Natural killer cell treated with Interleukin-12 subunit alpha and Interleukin-12 subunit beta and Interleukin-15 and Interleukin-18, amount 100 ng/mL, for 72 hours (primary cell): ENCODE measurements at regions not wholly inside any gene's neighbourhood (a gene's known extent, or its start where the extent isn't known, plus 50 kb on each side); places are given as distances from the start of the nearest gene placed in this dataset.

Experiments
- ATAC-seq, 2 donors: fragments of 150-1000 bp; cut with Tn5 transposase in 1 of 2; sonication (Bioruptor Pico), chemical (Tn5 transposase) in 1 of 2; 2 replicates each; pipeline ENCODE4 v1.10.0; 2021
- DNase-seq: peaks from one replicate; pipeline ENCODE4 v3.0.0; 2022; ENCODE audit warnings: low spot score
- H3K27ac Mint-ChIP-seq, 2 donors: 1 replicate in 1 of 2; 2 replicates in 1 of 2; pipeline ENCODE4 v1.8.0; 2022; ENCODE audit warnings: mixed read lengths in 2 of 2, mild to moderate bottlenecking in 1 of 2, moderate library complexity in 1 of 2
- H3K27me3 Mint-ChIP-seq, 2 donors: 1 replicate in 1 of 2; 2 replicates in 1 of 2; pipeline ENCODE4 v1.8.0; 2022; ENCODE audit warnings: mixed read lengths in 2 of 2
- H3K36me3 Mint-ChIP-seq: one replicate; pipeline ENCODE4 v1.8.0; 2022; ENCODE audit warnings: mixed read lengths
- H3K4me1 Mint-ChIP-seq, 2 donors: 1 replicate in 1 of 2; 2 replicates in 1 of 2; pipeline ENCODE4 v1.8.0; 2022; ENCODE audit warnings: low read depth in 2 of 2, mixed read lengths in 2 of 2, mild to moderate bottlenecking in 1 of 2
- H3K4me3 Mint-ChIP-seq: one replicate; pipeline ENCODE4 v1.8.0; 2022; ENCODE audit warnings: mixed read lengths
- H3K9me3 Mint-ChIP-seq: 2 replicates; pipeline ENCODE4 v1.8.0; 2022; ENCODE audit warnings: mixed read lengths

DNA sequence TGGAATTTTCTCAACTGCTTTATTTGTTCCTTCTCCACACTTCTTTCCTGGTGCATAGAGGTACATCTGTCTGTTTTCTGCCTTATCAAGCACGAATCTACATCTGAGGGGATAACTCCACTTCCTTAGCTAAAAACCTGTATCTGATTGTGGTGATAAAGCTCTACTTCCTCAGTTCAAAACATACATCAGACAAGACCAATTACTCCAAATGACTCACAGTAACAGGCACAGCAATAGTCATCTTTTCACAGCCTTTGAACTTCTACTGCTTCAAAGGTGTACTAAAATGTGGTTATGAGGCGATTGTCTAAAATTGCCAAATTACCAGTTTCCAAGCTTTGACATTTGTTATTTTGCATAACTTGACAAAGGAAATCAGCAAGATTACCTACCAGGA, 803.6 kb upstream of the ZEB2 start:
- DNase-seq (no peak), ATAC-seq (peak; percentile 80 to 84)
- H3K36me3 Mint-ChIP-seq = no peaks in the 10 kb centered on the region
- peak overlapping the region; percentile 59 for H3K4me3 Mint-ChIP-seq
- peaks cover 3 to 22% of the 10 kb centered on the region in 2 donors for H3K27me3 Mint-ChIP-seq
- H3K9me3 Mint-ChIP-seq = no peaks in the 10 kb centered on the region
- H3K27ac Mint-ChIP-seq = peak overlapping the region in 1 of 2 donors; percentile 58
- H3K4me1 Mint-ChIP-seq = peaks cover 18% of the 10 kb centered on the region in 2 donors

DNA sequence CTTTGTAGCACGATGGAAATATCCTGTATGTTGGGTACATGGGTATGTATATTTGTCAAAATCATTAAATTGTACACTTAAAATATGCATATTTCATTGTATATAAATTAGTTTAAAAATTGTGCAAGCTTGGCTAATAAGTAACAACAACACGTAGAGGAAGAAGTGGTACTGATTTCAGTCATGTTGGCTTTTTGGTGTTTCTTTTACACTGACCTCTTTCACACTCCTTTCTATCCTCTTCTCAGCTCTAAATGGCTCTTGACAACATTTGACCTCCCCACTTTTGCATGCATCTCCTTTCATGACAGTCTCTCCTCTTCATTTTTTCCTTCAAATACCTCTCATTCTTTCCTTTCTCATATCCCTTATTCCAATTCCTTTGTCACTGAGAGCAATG, 801.4 kb upstream of the ZEB2 start:
- peaks cover 18% of the 10 kb centered on the region in 2 donors for H3K4me1 Mint-ChIP-seq
- no peak overlapping the region for H3K27ac Mint-ChIP-seq
- H3K27me3 Mint-ChIP-seq = peaks cover 6 to 23% of the 10 kb centered on the region in 2 donors
- no peak for DNase-seq
- no peak for ATAC-seq
- H3K4me3 Mint-ChIP-seq = no peak overlapping the region
- H3K9me3 Mint-ChIP-seq = peaks cover 3% of the 10 kb centered on the region
- H3K36me3 Mint-ChIP-seq = no peaks in the 10 kb centered on the region

DNA sequence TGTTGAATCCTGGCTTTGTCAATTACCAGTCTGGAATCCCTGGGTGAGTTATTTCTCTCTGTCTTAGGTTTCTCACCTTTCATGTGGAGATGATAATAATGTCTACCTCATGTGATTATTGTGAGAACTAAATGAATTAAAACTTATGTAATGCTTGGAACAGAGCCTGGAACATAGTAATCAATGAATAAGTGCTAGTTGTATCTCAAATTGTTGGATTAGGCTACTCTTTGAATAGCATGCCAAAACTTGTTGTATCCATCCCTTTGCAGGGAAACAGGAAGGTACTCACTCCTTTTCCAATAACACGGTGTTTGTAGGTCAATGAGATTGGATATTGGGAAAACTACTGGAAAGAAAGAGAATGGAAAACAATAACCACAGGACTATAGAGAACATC, 796.6 kb upstream of the ZEB2 start:
- no peak for ATAC-seq
- H3K4me1 Mint-ChIP-seq = peaks cover 0 to 2% of the 10 kb centered on the region in 2 donors
- H3K36me3 Mint-ChIP-seq = no peaks in the 10 kb centered on the region
- H3K27ac Mint-ChIP-seq = no peak overlapping the region
- DNase-seq = no peak
- H3K27me3 Mint-ChIP-seq = peaks cover 7 to 14% of the 10 kb centered on the region in 2 donors
- peaks cover 7% of the 10 kb centered on the region for H3K9me3 Mint-ChIP-seq
- no peak overlapping the region for H3K4me3 Mint-ChIP-seq

DNA sequence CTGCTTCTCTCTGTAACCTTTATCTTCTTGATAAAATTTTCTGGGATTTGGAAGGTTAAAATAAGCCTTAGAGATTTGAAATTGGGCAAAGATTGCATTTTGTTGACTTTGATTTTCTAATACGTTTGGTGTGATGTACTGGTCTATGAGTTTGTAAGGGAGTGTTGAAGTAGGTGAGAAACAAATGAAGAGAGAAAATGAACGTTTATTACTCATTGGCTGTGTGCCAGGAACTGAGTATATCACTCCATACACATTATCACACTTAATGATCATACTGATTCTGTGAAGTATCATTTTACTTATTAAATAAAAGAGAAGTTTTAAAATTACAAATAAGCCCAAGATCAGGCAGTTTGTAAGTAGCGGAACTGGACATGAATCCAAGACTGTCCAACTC, 795.1 kb upstream of the ZEB2 start:
- Mint-ChIP-seq H3K27me3 (peaks cover 9 to 14% of the 10 kb centered on the region in 2 donors), H3K4me3 (no peak overlapping the region)

DNA sequence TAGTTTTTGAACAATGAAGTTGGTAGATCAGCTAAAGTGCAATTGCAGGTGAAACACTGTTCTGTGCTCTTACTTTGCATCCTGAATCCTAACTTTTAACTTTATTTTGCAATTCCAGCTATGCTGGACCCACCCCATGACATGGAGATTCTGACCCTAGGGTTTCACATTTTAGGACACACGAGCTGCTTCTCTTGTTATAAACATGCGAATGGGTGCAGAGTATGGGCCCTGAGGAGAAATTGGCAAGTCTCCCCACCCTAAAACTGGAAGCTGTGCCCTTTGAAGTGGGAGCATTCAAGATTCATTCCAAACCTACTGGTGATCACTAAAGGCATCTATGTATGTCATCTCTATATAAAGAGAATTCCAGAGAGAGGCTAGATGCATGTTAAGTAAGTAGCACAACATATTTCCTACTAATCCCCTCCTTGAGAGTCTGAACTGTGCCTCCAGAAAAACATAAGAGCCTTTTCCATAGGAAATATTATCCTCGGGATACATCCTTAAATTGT, 794.3 kb upstream of the ZEB2 start:
- H3K36me3 Mint-ChIP-seq = no peaks in the 10 kb centered on the region
- no peak for DNase-seq
- H3K9me3 Mint-ChIP-seq = peaks cover 7% of the 10 kb centered on the region
- H3K4me1 Mint-ChIP-seq = no peaks in the 10 kb centered on the region
- H3K27me3 Mint-ChIP-seq = peaks cover 9 to 14% of the 10 kb centered on the region in 2 donors
- H3K4me3 Mint-ChIP-seq = no peak overlapping the region
- ATAC-seq = no peak
- H3K27ac Mint-ChIP-seq = no peak overlapping the region

More for the DNA sequence above, 795.1 kb upstream of the ZEB2 start:
- no peak for ATAC-seq
- H3K36me3 Mint-ChIP-seq = no peaks in the 10 kb centered on the region
- H3K9me3 Mint-ChIP-seq = peaks cover 7% of the 10 kb centered on the region
- H3K27ac Mint-ChIP-seq = no peak overlapping the region
- DNase-seq = no peak
- H3K4me1 Mint-ChIP-seq = no peaks in the 10 kb centered on the region

DNA sequence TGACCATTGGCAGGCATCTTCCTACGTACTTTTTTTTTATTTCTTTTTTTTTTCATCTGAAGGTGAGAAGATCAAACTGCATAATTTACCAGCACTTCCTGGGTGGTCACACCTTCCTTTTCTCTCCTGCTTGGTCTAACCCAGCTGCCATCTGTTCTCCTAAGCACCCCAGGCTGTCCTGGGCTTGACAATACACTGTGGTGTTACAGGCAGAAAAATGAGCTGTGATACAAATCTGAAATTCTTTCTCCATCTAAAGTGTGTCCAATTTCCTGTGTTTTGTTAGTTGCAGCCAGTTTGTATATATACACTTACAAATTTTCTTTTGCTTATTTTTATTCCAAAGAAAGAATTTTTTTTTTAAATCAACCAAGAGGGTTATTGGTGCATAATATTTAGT, 786.0 kb upstream of the ZEB2 start:
- no peak for ATAC-seq

DNA sequence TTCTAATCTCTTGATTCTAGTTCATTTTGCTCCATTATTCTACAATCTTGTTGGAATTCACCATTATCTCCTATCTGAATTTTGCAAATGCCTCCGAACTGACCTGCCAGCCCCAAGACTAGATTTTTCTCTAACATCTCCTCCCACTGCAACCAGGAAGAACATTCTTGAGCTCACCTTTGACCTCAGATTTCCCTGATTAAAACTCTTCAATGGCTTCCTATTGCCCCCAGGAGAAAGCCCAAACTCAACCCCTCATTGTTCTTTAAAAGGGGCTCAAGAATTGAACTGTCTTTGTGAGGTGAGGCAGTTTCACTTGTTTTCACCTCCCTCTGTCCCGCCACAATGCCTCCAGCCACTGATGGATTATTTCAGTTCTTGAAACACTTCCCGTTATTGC, 784.6 kb upstream of the ZEB2 start:
- H3K9me3 Mint-ChIP-seq = no peaks in the 10 kb centered on the region
- no peak overlapping the region for H3K27ac Mint-ChIP-seq
- H3K4me1 Mint-ChIP-seq = peaks cover 0 to 5% of the 10 kb centered on the region in 2 donors
- no peaks in the 10 kb centered on the region for H3K36me3 Mint-ChIP-seq
- H3K4me3 Mint-ChIP-seq = no peak overlapping the region
- ATAC-seq (no peak), DNase-seq (no peak)
- peaks cover 4 to 22% of the 10 kb centered on the region in 2 donors for H3K27me3 Mint-ChIP-seq

More for the DNA sequence above, 786.0 kb upstream of the ZEB2 start:
- peaks cover 6 to 20% of the 10 kb centered on the region in 2 donors for H3K27me3 Mint-ChIP-seq
- H3K9me3 Mint-ChIP-seq = no peaks in the 10 kb centered on the region
- no peak overlapping the region for H3K27ac Mint-ChIP-seq
- no peaks in the 10 kb centered on the region for H3K36me3 Mint-ChIP-seq
- H3K4me1 Mint-ChIP-seq = peaks cover 0 to 5% of the 10 kb centered on the region in 2 donors
- DNase-seq = no peak
- H3K4me3 Mint-ChIP-seq = no peak overlapping the region

DNA sequence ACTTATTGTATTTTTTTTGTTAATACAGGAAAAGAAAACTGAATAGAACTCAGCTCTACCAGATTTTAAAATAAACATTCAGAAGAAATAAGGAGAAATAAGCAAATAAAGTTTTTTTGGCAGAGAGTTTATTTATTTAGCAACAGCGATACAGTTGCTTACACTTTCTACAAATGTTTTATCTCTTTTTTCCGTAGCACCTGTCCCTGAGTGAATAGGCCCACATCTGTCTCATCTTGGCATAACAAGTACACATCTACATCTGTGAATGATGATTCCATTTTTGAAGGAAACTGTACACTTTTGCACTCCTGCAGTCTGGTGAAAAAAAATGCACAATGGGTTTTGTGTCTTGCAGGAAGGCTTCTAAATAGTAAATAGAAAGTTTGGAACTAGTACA, 783.6 kb upstream of the ZEB2 start:
- ATAC-seq = no peak
- no peak overlapping the region for H3K4me3 Mint-ChIP-seq
- no peak for DNase-seq
- no peaks in the 10 kb centered on the region for H3K9me3 Mint-ChIP-seq
- no peak overlapping the region for H3K27ac Mint-ChIP-seq
- H3K36me3 Mint-ChIP-seq = no peaks in the 10 kb centered on the region
- H3K27me3 Mint-ChIP-seq = peaks cover 8 to 31% of the 10 kb centered on the region in 2 donors
- peaks cover 0 to 5% of the 10 kb centered on the region in 2 donors for H3K4me1 Mint-ChIP-seq

DNA sequence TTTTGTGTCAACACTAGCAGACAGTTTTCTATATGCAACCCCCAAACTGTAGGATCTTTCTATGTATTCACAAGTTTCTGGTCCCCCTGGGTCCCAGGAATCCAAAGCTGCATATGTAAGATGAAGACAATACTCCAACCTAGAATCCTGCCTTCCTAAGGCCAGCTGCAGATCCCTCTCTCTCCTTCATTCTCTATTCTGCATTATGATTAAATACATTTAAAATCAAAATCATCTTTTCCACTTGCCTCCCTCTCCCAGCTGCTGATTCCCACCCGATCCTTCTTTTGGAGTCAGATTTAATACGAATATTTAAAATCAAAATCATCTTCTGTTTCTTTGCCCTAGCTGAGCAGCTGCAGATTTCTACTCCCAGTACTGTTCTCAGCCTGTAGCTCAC, 783.0 kb upstream of the ZEB2 start:
- ATAC-seq (no peak), DNase-seq (no peak)
- H3K27ac Mint-ChIP-seq = no peak overlapping the region
- peaks cover 0 to 5% of the 10 kb centered on the region in 2 donors for H3K4me1 Mint-ChIP-seq
- H3K9me3 Mint-ChIP-seq = no peaks in the 10 kb centered on the region
- H3K4me3 Mint-ChIP-seq = no peak overlapping the region
- H3K36me3 Mint-ChIP-seq = no peaks in the 10 kb centered on the region
- peaks cover 12 to 38% of the 10 kb centered on the region in 2 donors for H3K27me3 Mint-ChIP-seq

DNA sequence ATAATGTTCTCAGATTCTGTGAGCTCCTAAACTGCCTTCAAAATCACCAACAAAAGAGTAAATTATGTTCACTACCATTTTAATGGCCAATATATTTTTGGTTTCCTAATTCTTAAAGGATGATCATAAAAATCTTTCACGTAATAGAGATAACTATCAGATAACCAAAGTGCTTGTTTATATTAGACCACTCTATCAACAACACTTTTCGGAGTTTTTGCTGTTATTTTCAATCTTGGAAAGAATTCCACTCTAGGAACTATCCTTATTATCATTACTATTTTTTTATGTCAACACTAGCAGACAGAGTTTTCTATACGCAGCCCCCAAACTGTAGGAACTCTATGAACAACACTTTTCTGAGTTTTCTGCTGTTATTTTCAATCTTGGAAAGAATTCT, 782.5 kb upstream of the ZEB2 start:
- ATAC-seq (no peak), DNase-seq (no peak)
- Mint-ChIP-seq H3K4me3 (no peak overlapping the region), H3K27ac (no peak overlapping the region), H3K4me1 (peaks cover 0 to 5% of the 10 kb centered on the region in 2 donors), H3K36me3 (no peaks in the 10 kb centered on the region), H3K9me3 (no peaks in the 10 kb centered on the region), H3K27me3 (peaks cover 14 to 38% of the 10 kb centered on the region in 2 donors)

DNA sequence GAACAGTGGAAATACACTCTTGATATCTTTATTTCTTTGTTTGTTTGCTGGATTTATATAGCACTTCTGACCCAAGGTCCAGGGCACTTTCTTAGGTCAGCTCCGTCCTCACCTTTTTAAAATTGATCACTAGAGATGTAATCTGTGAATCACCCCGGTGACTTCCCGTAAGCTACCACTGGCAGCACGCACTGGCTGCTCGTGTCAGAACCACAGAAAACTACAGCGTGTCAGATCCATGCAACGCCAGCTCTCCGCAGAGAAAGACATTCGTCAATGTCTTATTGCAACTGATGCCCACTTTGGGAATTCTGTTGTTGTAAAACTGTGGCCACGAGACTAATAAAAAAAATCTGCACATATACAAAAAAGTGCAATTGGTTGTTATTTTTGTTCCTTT, 779.4 kb upstream of the ZEB2 start:
- Mint-ChIP-seq H3K27ac (no peak overlapping the region), H3K4me1 (no peaks in the 10 kb centered on the region), H3K9me3 (no peaks in the 10 kb centered on the region), H3K27me3 (peaks cover 11 to 26% of the 10 kb centered on the region in 2 donors), H3K36me3 (no peaks in the 10 kb centered on the region), H3K4me3 (no peak overlapping the region)
- ATAC-seq (no peak), DNase-seq (no peak)

DNA sequence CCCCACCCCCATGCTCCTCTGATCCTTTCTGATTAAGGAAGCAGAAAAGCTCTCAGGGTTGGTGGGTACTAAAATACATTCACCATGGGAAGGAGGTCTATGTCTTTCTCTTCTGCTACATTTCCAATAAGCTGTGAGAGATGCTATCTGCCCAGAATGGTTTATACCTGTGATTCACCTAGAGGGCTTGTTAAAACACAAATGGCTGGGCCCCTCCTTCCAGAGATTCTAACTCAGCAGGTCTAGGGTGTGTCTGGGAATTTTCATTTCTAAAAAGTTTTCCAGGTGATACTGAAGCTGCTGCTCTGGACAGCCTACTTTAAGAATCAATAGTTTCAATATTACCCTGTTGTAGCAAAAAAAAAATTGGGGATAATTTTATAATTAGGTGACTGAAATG, 772.2 kb upstream of the ZEB2 start:
- H3K36me3 Mint-ChIP-seq = no peaks in the 10 kb centered on the region
- ATAC-seq = no peak
- H3K4me3 Mint-ChIP-seq = no peak overlapping the region
- peaks cover 8 to 21% of the 10 kb centered on the region in 2 donors for H3K27me3 Mint-ChIP-seq
- DNase-seq = no peak
- H3K9me3 Mint-ChIP-seq = no peaks in the 10 kb centered on the region
- no peaks in the 10 kb centered on the region for H3K4me1 Mint-ChIP-seq
- no peak overlapping the region for H3K27ac Mint-ChIP-seq

DNA sequence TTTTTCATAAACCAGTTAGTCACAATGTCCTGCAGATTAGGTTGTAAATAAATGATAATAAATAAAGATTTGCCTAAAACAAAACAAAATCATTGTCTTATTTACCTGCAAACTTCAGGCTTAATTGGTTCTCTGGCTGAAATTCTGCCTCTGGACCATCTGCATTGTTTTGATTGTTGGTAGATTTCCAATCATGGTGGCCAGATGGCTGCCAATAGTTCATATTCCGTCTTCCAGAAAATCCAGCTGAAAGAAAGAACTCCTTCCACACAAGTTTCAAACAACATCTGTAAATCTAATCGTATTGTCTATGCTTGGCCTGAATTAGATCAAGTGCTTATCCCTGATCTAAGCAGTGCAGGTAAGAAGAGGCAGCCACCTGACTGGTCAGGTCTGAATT, 771.1 kb upstream of the ZEB2 start:
- no peak for DNase-seq
- no peaks in the 10 kb centered on the region for H3K36me3 Mint-ChIP-seq
- no peaks in the 10 kb centered on the region for H3K4me1 Mint-ChIP-seq
- H3K27me3 Mint-ChIP-seq = peaks cover 17 to 27% of the 10 kb centered on the region in 2 donors
- H3K27ac Mint-ChIP-seq = no peak overlapping the region
- ATAC-seq = no peak
- no peaks in the 10 kb centered on the region for H3K9me3 Mint-ChIP-seq
- no peak overlapping the region for H3K4me3 Mint-ChIP-seq

DNA sequence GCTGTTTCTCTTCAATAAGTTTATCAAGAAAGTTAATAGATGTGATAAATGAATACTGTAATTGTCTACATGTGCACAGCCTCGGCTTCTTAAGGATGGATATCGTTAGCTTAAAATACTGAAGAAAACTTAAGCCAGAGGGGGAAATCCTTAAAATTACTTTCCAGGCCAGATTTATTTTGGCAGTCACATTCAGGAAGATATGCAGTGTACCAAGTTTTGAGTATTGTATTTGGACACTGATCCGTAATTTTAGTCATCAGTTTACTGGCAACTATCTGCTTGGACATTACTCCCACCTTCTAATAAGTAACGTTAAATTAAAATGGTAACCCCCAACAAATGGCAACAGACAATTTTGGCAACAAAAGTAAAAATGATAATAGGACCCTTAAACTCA, 770.0 kb upstream of the ZEB2 start:
- no peaks in the 10 kb centered on the region for H3K9me3 Mint-ChIP-seq
- DNase-seq (no peak), ATAC-seq (no peak)
- no peak overlapping the region for H3K27ac Mint-ChIP-seq
- H3K4me3 Mint-ChIP-seq = no peak overlapping the region
- H3K4me1 Mint-ChIP-seq = no peaks in the 10 kb centered on the region
- peaks cover 24 to 35% of the 10 kb centered on the region in 2 donors for H3K27me3 Mint-ChIP-seq
- no peaks in the 10 kb centered on the region for H3K36me3 Mint-ChIP-seq
